PFSK-1 (cell line): ENCODE measurements at regions not wholly inside any gene's neighbourhood (a gene's known extent, or its start where the extent isn't known, plus 50 kb on each side); places are given as distances from the start of the nearest gene placed in this dataset.

Source experiments
- TAF1 ChIP-seq: IDR thresholded peaks from 2 replicates; pipeline ENCODE4 v1.6.1; 2012; ENCODE audit warnings: low read length, control low read depth, borderline replicate concordance; ENCODE audit not compliant: insufficient read depth
- TF ChIP-seq, protein P1 (sequence below), 2 experiments: IDR thresholded peaks; 2 replicates each; pipeline versions ENCODE4 v1.6.1 to v1.8.0; 2011 to 2012; ENCODE audit warnings: low read depth in 2 of 2, low read length in 2 of 2, control low read depth in 1 of 2, inconsistent platforms in 1 of 2, mild to moderate bottlenecking in 1 of 2, moderate library complexity in 1 of 2; ENCODE audit not compliant: insufficient read depth in 1 of 2

DNA sequence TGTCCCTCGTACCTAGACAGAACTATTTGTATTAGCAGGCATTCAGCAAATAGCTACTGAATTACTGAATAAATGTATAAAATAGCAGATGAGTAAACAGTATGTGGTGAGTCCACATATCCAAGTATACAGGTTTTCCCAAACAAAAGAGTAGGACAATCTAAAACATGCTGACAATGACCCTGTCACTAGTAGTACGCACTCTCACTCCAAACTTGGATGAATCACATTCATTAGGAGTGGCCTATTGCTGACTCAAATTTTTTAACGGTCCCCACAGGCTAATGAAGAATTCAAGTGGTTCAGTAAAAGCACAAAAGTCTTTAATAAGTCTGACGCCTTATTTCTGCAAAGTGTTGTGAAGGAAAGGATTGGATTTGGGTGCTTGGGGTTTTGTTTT, 449.3 kb upstream of the THBS1 start:
- TF ChIP-seq TAF1 = no peak
- TF ChIP-seq, protein P1, sequence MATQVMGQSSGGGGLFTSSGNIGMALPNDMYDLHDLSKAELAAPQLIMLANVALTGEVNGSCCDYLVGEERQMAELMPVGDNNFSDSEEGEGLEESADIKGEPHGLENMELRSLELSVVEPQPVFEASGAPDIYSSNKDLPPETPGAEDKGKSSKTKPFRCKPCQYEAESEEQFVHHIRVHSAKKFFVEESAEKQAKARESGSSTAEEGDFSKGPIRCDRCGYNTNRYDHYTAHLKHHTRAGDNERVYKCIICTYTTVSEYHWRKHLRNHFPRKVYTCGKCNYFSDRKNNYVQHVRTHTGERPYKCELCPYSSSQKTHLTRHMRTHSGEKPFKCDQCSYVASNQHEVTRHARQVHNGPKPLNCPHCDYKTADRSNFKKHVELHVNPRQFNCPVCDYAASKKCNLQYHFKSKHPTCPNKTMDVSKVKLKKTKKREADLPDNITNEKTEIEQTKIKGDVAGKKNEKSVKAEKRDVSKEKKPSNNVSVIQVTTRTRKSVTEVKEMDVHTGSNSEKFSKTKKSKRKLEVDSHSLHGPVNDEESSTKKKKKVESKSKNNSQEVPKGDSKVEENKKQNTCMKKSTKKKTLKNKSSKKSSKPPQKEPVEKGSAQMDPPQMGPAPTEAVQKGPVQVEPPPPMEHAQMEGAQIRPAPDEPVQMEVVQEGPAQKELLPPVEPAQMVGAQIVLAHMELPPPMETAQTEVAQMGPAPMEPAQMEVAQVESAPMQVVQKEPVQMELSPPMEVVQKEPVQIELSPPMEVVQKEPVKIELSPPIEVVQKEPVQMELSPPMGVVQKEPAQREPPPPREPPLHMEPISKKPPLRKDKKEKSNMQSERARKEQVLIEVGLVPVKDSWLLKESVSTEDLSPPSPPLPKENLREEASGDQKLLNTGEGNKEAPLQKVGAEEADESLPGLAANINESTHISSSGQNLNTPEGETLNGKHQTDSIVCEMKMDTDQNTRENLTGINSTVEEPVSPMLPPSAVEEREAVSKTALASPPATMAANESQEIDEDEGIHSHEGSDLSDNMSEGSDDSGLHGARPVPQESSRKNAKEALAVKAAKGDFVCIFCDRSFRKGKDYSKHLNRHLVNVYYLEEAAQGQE (IDR thresholded peaks at IDR 0.05; ENCODE audit: insufficient read depth in 1 of 2, low read depth in 2 of 2, low read length in 2 of 2) = no peak
